ENCODE measurements at regions not wholly inside any gene's neighbourhood (a gene's known extent, or its start where the extent isn't known, plus 50 kb on each side); places are given as distances from the start of the nearest gene placed in this dataset.

DNA sequence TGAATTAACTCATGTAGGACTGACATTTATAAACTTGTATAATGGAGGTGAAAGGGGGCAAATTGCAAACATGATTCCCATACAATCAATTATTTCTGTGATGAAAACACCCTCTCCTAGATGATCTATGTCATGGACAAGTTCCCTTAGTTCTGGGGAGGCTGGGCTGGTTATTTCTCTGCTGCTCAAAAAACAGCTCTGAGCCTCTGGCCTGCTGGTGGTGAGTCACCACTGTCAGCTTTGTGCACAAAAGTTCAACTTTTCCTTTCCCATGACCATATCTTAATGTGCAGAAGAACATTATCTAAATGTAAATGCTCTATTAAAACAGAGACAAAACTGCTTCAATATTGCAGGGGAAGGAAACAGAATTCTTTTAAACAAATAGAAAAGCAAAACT is 85.0 kb downstream of the HMHB1 start:
- no peak for TF ChIP-seq YY1 (IDR thresholded peaks at IDR 0.05; ENCODE audit: insufficient read depth, insufficient read length)
- TF ChIP-seq SUZ12 (IDR thresholded peaks at IDR 0.05; ENCODE audit: extremely low read depth, insufficient read depth, insufficient read length) = no peak
- TF ChIP-seq ZNF274 (IDR thresholded peaks at IDR 0.05; ENCODE audit: low read depth, low read length) = no peak
